ENCODE measurements at regions not wholly inside any gene's neighbourhood (a gene's known extent, or its start where the extent isn't known, plus 50 kb on each side); places are given as distances from the start of the nearest gene placed in this dataset.

GRCh38 chr1:214808845-214809460 lies 206.0 kb downstream of the CENPF start:
- no peaks in the 10 kb centered on the region for H3K4me1 ChIP-seq (ENCODE audit: control insufficient read depth, insufficient read depth, low read length)
- H3K4me3 ChIP-seq (ENCODE audit: insufficient read depth, low read depth, low read length), result no peak overlapping the region
- no peaks in the 10 kb centered on the region for H3K9me3 ChIP-seq (ENCODE audit: control insufficient read depth, low read length)
- no peaks in the 10 kb centered on the region for H3K36me3 ChIP-seq (ENCODE audit: control insufficient read depth, insufficient read depth, low read length)
- WGBS, 2 experiments, result 69 to 71% methylated on average over 3 of the region's 3 CpGs
- no peaks in the 10 kb centered on the region for H3K27me3 ChIP-seq (ENCODE audit: control insufficient read depth, insufficient read depth, low read length, poor library complexity, severe bottlenecking)
- no peak overlapping the region for H3K27ac ChIP-seq (ENCODE audit: insufficient read depth, low read depth, low read length, poor library complexity, severe bottlenecking)

GRCh38 chr1:214816603-214817002 lies 213.6 kb downstream of the CENPF start:
- H3K9me3 ChIP-seq (ENCODE audit: control insufficient read depth, low read length), result no peaks in the 10 kb centered on the region
- 100% methylated on average over 1 of the region's 2 CpGs; no CpG with 5 or more reads in 1 of the 2 experiments for WGBS, 2 experiments
- H3K4me1 ChIP-seq (ENCODE audit: control insufficient read depth, insufficient read depth, low read length), result no peaks in the 10 kb centered on the region

GRCh38 chr1:214823311-214824117 lies 220.5 kb downstream of the CENPF start:
- no peaks in the 10 kb centered on the region for H3K9me3 ChIP-seq (ENCODE audit: control insufficient read depth, low read length)
- no peaks in the 10 kb centered on the region for H3K27me3 ChIP-seq (ENCODE audit: control insufficient read depth, insufficient read depth, low read length, poor library complexity, severe bottlenecking)
- 95 to 96% methylated on average over 21 of the region's 21 CpGs for WGBS, 2 experiments
- H3K4me3 ChIP-seq (ENCODE audit: insufficient read depth, low read depth, low read length), result no peak overlapping the region
- no peaks in the 10 kb centered on the region for H3K4me1 ChIP-seq (ENCODE audit: control insufficient read depth, insufficient read depth, low read length)
- H3K27ac ChIP-seq (ENCODE audit: insufficient read depth, low read depth, low read length, poor library complexity, severe bottlenecking), result no peak overlapping the region
- H3K36me3 ChIP-seq (ENCODE audit: control insufficient read depth, insufficient read depth, low read length), result no peaks in the 10 kb centered on the region

More at GRCh38 chr1:214816603-214817002, 213.6 kb downstream of the CENPF start:
- Histone ChIP-seq H3K36me3 (ENCODE audit: control insufficient read depth, insufficient read depth, low read length) (no peaks in the 10 kb centered on the region), H3K27ac (ENCODE audit: insufficient read depth, low read depth, low read length, poor library complexity, severe bottlenecking) (no peak overlapping the region), H3K27me3 (ENCODE audit: control insufficient read depth, insufficient read depth, low read length, poor library complexity, severe bottlenecking) (no peaks in the 10 kb centered on the region), H3K4me3 (ENCODE audit: insufficient read depth, low read depth, low read length) (no peak overlapping the region)

GRCh38 chr1:214824763-214825162 lies 221.8 kb downstream of the CENPF start:
- WGBS, 2 experiments, result 71 to 100% methylated on average over 2 of the region's 2 CpGs

GRCh38 chr1:214826619-214827018 lies 223.6 kb downstream of the CENPF start:
- Histone ChIP-seq H3K36me3 (ENCODE audit: control insufficient read depth, insufficient read depth, low read length) (no peaks in the 10 kb centered on the region), H3K9me3 (ENCODE audit: control insufficient read depth, low read length) (no peaks in the 10 kb centered on the region), H3K27me3 (ENCODE audit: control insufficient read depth, insufficient read depth, low read length, poor library complexity, severe bottlenecking) (no peaks in the 10 kb centered on the region), H3K4me1 (ENCODE audit: control insufficient read depth, insufficient read depth, low read length) (no peaks in the 10 kb centered on the region), H3K27ac (ENCODE audit: insufficient read depth, low read depth, low read length, poor library complexity, severe bottlenecking) (no peak overlapping the region), H3K4me3 (ENCODE audit: insufficient read depth, low read depth, low read length) (no peak overlapping the region)
- WGBS, 2 experiments, result 93 to 95% methylated on average over 4 of the region's 4 CpGs

More at GRCh38 chr1:214824763-214825162, 221.8 kb downstream of the CENPF start:
- no peak overlapping the region for H3K4me3 ChIP-seq (ENCODE audit: insufficient read depth, low read depth, low read length)
- no peaks in the 10 kb centered on the region for H3K4me1 ChIP-seq (ENCODE audit: control insufficient read depth, insufficient read depth, low read length)
- no peaks in the 10 kb centered on the region for H3K27me3 ChIP-seq (ENCODE audit: control insufficient read depth, insufficient read depth, low read length, poor library complexity, severe bottlenecking)
- H3K27ac ChIP-seq (ENCODE audit: insufficient read depth, low read depth, low read length, poor library complexity, severe bottlenecking), result no peak overlapping the region
- H3K36me3 ChIP-seq (ENCODE audit: control insufficient read depth, insufficient read depth, low read length), result no peaks in the 10 kb centered on the region
- no peaks in the 10 kb centered on the region for H3K9me3 ChIP-seq (ENCODE audit: control insufficient read depth, low read length)

GRCh38 chr1:214827883-214828282 lies 224.9 kb downstream of the CENPF start:
- no peaks in the 10 kb centered on the region for H3K27me3 ChIP-seq (ENCODE audit: control insufficient read depth, insufficient read depth, low read length, poor library complexity, severe bottlenecking)
- no peaks in the 10 kb centered on the region for H3K9me3 ChIP-seq (ENCODE audit: control insufficient read depth, low read length)
- H3K4me1 ChIP-seq (ENCODE audit: control insufficient read depth, insufficient read depth, low read length), result no peaks in the 10 kb centered on the region
- H3K4me3 ChIP-seq (ENCODE audit: insufficient read depth, low read depth, low read length), result no peak overlapping the region
- H3K36me3 ChIP-seq (ENCODE audit: control insufficient read depth, insufficient read depth, low read length), result no peaks in the 10 kb centered on the region
- H3K27ac ChIP-seq (ENCODE audit: insufficient read depth, low read depth, low read length, poor library complexity, severe bottlenecking), result no peak overlapping the region

- no peak overlapping the region for H3K4me3 ChIP-seq (ENCODE audit: insufficient read depth, low read depth, low read length)
- H3K27ac ChIP-seq (ENCODE audit: insufficient read depth, low read depth, low read length, poor library complexity, severe bottlenecking), result no peak overlapping the region
- 100% methylated on average over 1 of the region's 2 CpGs; no CpG with 5 or more reads in 1 of the 2 experiments for WGBS, 2 experiments
- no peaks in the 10 kb centered on the region for H3K4me1 ChIP-seq (ENCODE audit: control insufficient read depth, insufficient read depth, low read length)
- no peaks in the 10 kb centered on the region for H3K9me3 ChIP-seq (ENCODE audit: control insufficient read depth, low read length)
- no peaks in the 10 kb centered on the region for H3K27me3 ChIP-seq (ENCODE audit: control insufficient read depth, insufficient read depth, low read length, poor library complexity, severe bottlenecking)
- no peaks in the 10 kb centered on the region for H3K36me3 ChIP-seq (ENCODE audit: control insufficient read depth, insufficient read depth, low read length)
These were observed 227.9 kb downstream of the CENPF start for GRCh38 chr1:214830941-214831340.

GRCh38 chr1:214831956-214832355 lies 229.0 kb downstream of the CENPF start:
- Histone ChIP-seq H3K4me3 (ENCODE audit: insufficient read depth, low read depth, low read length) (no peak overlapping the region), H3K4me1 (ENCODE audit: control insufficient read depth, insufficient read depth, low read length) (no peaks in the 10 kb centered on the region), H3K27ac (ENCODE audit: insufficient read depth, low read depth, low read length, poor library complexity, severe bottlenecking) (no peak overlapping the region), H3K36me3 (ENCODE audit: control insufficient read depth, insufficient read depth, low read length) (no peaks in the 10 kb centered on the region), H3K27me3 (ENCODE audit: control insufficient read depth, insufficient read depth, low read length, poor library complexity, severe bottlenecking) (no peaks in the 10 kb centered on the region), H3K9me3 (ENCODE audit: control insufficient read depth, low read length) (no peaks in the 10 kb centered on the region)
- WGBS, 2 experiments, result 92% methylated on average over 5 of the region's 5 CpGs

GRCh38 chr1:214833178-214833756 lies 230.3 kb downstream of the CENPF start:
- Histone ChIP-seq H3K4me1 (ENCODE audit: control insufficient read depth, insufficient read depth, low read length) (no peaks in the 10 kb centered on the region), H3K27ac (ENCODE audit: insufficient read depth, low read depth, low read length, poor library complexity, severe bottlenecking) (no peak overlapping the region), H3K36me3 (ENCODE audit: control insufficient read depth, insufficient read depth, low read length) (no peaks in the 10 kb centered on the region), H3K27me3 (ENCODE audit: control insufficient read depth, insufficient read depth, low read length, poor library complexity, severe bottlenecking) (no peaks in the 10 kb centered on the region), H3K9me3 (ENCODE audit: control insufficient read depth, low read length) (no peaks in the 10 kb centered on the region), H3K4me3 (ENCODE audit: insufficient read depth, low read depth, low read length) (no peak overlapping the region)
- WGBS, 2 experiments, result 94% methylated on average over 1 of the region's 2 CpGs

GRCh38 chr1:214837376-214837775 lies 234.4 kb downstream of the CENPF start:
- H3K9me3 ChIP-seq (ENCODE audit: control insufficient read depth, low read length), result no peaks in the 10 kb centered on the region
- no peaks in the 10 kb centered on the region for H3K27me3 ChIP-seq (ENCODE audit: control insufficient read depth, insufficient read depth, low read length, poor library complexity, severe bottlenecking)
- H3K36me3 ChIP-seq (ENCODE audit: control insufficient read depth, insufficient read depth, low read length), result no peaks in the 10 kb centered on the region
- H3K4me3 ChIP-seq (ENCODE audit: insufficient read depth, low read depth, low read length), result no peak overlapping the region
- H3K27ac ChIP-seq (ENCODE audit: insufficient read depth, low read depth, low read length, poor library complexity, severe bottlenecking), result no peak overlapping the region
- WGBS, 2 experiments, result 91 to 94% methylated on average over 2 of the region's 2 CpGs
- H3K4me1 ChIP-seq (ENCODE audit: control insufficient read depth, insufficient read depth, low read length), result no peaks in the 10 kb centered on the region

Data from ectodermal cell (in vitro differentiated cells).